Osteoblast (primary cell): ENCODE measurements at regions not wholly inside any gene's neighbourhood (a gene's known extent, or its start where the extent isn't known, plus 50 kb on each side); places are given as distances from the start of the nearest gene placed in this dataset.

Experiments used
- DNase-seq: peaks from one replicate; pipeline ENCODE4 v3.0.0; 2011; ENCODE audit warnings: low spot score, mixed read lengths; ENCODE audit not compliant: insufficient read length; ENCODE audit errors: missing footprints
- H2AFZ ChIP-seq: 2 replicates; pipeline ENCODE4 v1.6.0; 2011; ENCODE audit warnings: mild to moderate bottlenecking, low read length
- H3K27ac ChIP-seq: 2 replicates; pipeline ENCODE4 v1.5.1; 2011; ENCODE audit warnings: mild to moderate bottlenecking, low read depth, low read length, moderate library complexity
- H3K27me3 ChIP-seq: 2 replicates; pipeline ENCODE4 v1.6.0; 2012; ENCODE audit warnings: mild to moderate bottlenecking, control low read depth, inconsistent platforms, low read length, moderate library complexity; ENCODE audit not compliant: insufficient read depth
- H3K36me3 ChIP-seq: 2 replicates; pipeline ENCODE4 v1.5.1; 2011; ENCODE audit warnings: mild to moderate bottlenecking, low read length, control low read depth, moderate library complexity; ENCODE audit not compliant: insufficient read depth
- H3K4me1 ChIP-seq: 2 replicates; pipeline ENCODE4 v1.5.1; 2011; ENCODE audit warnings: mild to moderate bottlenecking, low read length, control low read depth, moderate library complexity; ENCODE audit not compliant: insufficient read depth
- H3K4me2 ChIP-seq: 2 replicates; pipeline ENCODE4 v1.6.0; 2011; ENCODE audit warnings: mild to moderate bottlenecking, low read length; ENCODE audit not compliant: insufficient read depth
- H3K4me3 ChIP-seq: fragments of 200-600 bp; sonication (generic); 3 replicates; pipeline ENCODE4 v1.5.1; 2012; ENCODE audit warnings: mild to moderate bottlenecking, low read length, inconsistent platforms; ENCODE audit not compliant: insufficient read depth
- H3K79me2 ChIP-seq: 2 replicates; pipeline ENCODE4 v1.6.0; 2012; ENCODE audit warnings: mild to moderate bottlenecking, low read length, control low read depth, inconsistent platforms; ENCODE audit not compliant: insufficient read depth
- H3K9me3 ChIP-seq: 2 replicates; pipeline ENCODE4 v1.5.1; 2011; ENCODE audit warnings: low read depth, low read length, control low read depth
- H4K20me1 ChIP-seq: 2 replicates; pipeline ENCODE4 v1.6.0; 2012; ENCODE audit warnings: mild to moderate bottlenecking, low read length, control low read depth; ENCODE audit not compliant: insufficient read depth
- CTCF ChIP-seq: IDR thresholded peaks from 2 replicates; pipeline ENCODE4 v1.5.1; 2011; ENCODE audit warnings: mild to moderate bottlenecking, low read depth, low read length, moderate library complexity; ENCODE audit errors: extremely low read depth

DNA sequence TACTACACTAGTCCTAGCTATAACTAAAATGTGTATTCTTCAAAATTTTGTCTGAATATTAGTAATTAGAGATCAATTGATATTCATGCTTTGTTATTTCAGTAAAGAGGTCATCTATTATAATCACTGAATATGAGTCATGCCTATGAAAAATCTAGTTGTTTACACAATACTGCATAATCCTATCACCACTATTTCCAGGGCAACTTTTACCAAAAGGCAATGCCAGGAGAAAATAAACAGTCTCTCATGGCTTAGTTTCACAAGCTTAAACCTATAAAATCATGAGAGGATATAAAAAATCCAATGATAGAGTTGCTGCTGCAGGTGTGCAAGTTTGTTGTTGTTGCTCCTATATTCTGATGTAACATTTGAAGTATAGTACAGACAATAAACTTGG is 149.9 kb upstream of the COL1A2 start:
- no peaks in the 10 kb centered on the region for H3K36me3 ChIP-seq
- no peak for DNase-seq
- H3K79me2 ChIP-seq, result no peaks in the 10 kb centered on the region
- no peak for TF ChIP-seq CTCF
- H4K20me1 ChIP-seq, result no peaks in the 10 kb centered on the region
- H3K4me2 ChIP-seq, result no peak overlapping the region
- no peak overlapping the region for H3K27ac ChIP-seq
- H3K27me3 ChIP-seq, result peaks cover 4% of the 10 kb centered on the region
- no peak overlapping the region for H2AFZ ChIP-seq
- no peaks in the 10 kb centered on the region for H3K9me3 ChIP-seq
- no peaks in the 10 kb centered on the region for H3K4me1 ChIP-seq
- no peak overlapping the region for H3K4me3 ChIP-seq

DNA sequence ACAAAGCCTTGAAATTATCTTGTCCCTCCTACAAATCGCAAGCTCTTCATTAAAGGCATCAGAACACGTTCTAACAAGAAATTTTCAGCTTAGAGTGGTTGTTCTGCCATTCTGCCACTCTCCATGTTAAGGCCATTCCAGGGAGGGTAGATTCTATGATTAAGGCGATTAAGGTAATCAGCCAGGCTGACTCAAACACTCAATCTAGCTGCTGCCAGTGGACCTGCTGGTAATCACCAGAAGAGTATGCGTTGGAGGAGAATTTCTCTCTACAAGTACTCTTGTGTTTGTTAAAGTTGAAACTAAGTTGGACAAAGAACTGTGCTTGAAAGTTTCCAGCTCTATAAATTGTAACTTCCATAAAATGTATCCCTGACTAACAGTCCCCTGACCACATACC is 149.2 kb upstream of the COL1A2 start:
- Histone ChIP-seq H3K9me3 (no peaks in the 10 kb centered on the region), H3K4me1 (no peaks in the 10 kb centered on the region), H3K79me2 (no peaks in the 10 kb centered on the region), H3K4me2 (no peak overlapping the region), H3K27ac (no peak overlapping the region), H3K36me3 (no peaks in the 10 kb centered on the region), H3K27me3 (peaks cover 4% of the 10 kb centered on the region), H4K20me1 (no peaks in the 10 kb centered on the region), H2AFZ (no peak overlapping the region), H3K4me3 (no peak overlapping the region)
- no peak for TF ChIP-seq CTCF
- no peak for DNase-seq

DNA sequence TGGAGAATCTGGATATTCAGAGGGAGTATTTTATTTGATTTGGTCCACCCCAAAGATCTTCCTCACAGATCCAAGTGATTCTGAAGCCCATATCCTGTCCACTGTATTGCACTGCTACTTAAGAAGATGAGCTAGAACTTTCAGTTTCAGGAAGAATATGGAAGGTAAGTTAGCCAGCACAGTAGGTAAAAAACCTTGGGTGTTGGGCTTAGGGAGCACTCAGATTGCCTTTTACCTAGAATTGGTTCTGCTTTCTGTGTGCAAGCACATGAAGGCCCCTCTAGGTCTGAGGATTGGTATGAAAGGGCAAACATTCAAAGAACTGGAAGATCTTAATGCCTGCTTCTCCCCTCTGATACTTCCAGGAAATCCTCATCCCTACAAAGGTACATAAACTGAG is 146.7 kb upstream of the COL1A2 start:
- H4K20me1 ChIP-seq, result no peaks in the 10 kb centered on the region
- H3K9me3 ChIP-seq, result no peaks in the 10 kb centered on the region
- no peak overlapping the region for H3K4me3 ChIP-seq
- TF ChIP-seq CTCF, result no peak
- no peak overlapping the region for H3K4me2 ChIP-seq
- no peak overlapping the region for H2AFZ ChIP-seq
- H3K79me2 ChIP-seq, result no peaks in the 10 kb centered on the region
- no peaks in the 10 kb centered on the region for H3K36me3 ChIP-seq
- peaks cover 4% of the 10 kb centered on the region for H3K27me3 ChIP-seq
- H3K27ac ChIP-seq, result no peak overlapping the region
- no peaks in the 10 kb centered on the region for H3K4me1 ChIP-seq
- no peak for DNase-seq

- DNase-seq, result no peak
- H3K79me2 ChIP-seq, result no peaks in the 10 kb centered on the region
- H3K27ac ChIP-seq, result no peak overlapping the region
- peaks cover 4% of the 10 kb centered on the region for H3K27me3 ChIP-seq
- no peak overlapping the region for H2AFZ ChIP-seq
- no peaks in the 10 kb centered on the region for H3K4me1 ChIP-seq
- no peak overlapping the region for H3K4me3 ChIP-seq
- H3K9me3 ChIP-seq, result no peaks in the 10 kb centered on the region
- no peak overlapping the region for H3K4me2 ChIP-seq
- TF ChIP-seq CTCF, result no peak
- no peaks in the 10 kb centered on the region for H4K20me1 ChIP-seq
- no peaks in the 10 kb centered on the region for H3K36me3 ChIP-seq
Measured at GRCh38 chr7:94249631-94250030, 145.1 kb upstream of the COL1A2 start.
